ENCODE measurements at regions not wholly inside any gene's neighbourhood (a gene's known extent, or its start where the extent isn't known, plus 50 kb on each side); places are given as distances from the start of the nearest gene placed in this dataset.
"Not testable (repeated sequence)": the region's sequence is repeated elsewhere in the genome, so short reads cannot be mapped to it uniquely, and the experiment has no call there.

DNA sequence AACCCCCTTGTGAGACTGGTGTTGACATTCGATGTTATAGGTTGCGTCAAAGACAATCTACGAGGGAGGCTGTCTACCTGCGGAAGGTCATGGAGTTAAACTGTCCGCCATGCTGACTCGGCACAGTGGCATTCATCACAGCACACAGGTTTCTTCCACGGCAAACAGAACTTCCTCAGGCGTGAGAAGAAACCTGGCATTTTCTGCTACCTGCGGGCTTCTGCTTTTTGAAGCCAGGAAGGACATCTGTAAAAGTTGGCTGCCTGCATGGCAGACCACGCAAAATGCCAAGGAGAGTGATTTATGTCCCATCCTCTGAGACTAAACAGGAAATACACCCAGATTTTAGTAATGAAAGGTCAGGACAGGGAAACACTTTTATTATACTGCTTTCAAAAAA lies 809.8 kb upstream of the NUDT12 start:
- no peak for DNase-seq (ENCODE audit: extremely low read depth in 1 of 11, low read depth in 9 of 11, low spot score in 4 of 11)

DNA sequence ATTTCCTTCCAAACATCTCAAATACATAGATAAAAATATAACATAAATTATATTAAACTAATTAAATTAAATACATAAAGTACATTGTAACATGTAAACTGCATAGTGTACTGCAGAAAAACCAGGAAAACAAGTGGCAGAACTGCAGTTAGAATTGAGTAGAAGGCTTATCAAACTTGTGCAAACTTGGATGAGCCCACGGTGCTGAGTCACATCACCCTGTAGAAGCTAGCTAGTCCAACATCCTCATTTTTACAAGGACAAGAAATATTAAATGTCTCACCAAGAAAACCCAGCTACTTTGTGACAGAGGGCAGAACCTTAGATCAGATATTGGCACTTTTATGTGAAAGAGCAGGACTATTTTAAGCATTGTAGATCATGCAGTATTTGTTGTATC lies 807.9 kb upstream of the NUDT12 start:
- no peak for DNase-seq (ENCODE audit: extremely low read depth in 1 of 11, low read depth in 9 of 11, low spot score in 4 of 11)

DNA sequence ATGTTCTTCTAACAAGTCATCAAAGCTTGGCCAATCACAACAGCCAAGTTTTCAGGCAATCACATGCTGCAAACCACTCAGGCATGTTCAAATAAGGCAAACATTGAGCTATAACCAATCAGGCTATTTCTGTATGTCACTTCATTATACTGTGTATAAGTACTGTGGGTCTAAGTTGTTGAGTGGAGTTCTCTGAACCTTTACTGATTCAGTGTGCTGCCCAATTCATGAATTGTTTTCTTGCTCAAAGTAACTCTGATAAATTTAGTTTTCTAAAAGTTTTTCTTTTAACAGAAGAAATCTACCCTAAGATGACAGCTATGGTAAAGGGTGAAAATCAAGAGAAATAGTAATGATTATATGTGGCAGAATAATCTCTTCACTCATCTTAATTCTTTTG lies 805.4 kb upstream of the NUDT12 start:
- no peak for DNase-seq (ENCODE audit: extremely low read depth in 1 of 11, low read depth in 9 of 11, low spot score in 4 of 11)

DNA sequence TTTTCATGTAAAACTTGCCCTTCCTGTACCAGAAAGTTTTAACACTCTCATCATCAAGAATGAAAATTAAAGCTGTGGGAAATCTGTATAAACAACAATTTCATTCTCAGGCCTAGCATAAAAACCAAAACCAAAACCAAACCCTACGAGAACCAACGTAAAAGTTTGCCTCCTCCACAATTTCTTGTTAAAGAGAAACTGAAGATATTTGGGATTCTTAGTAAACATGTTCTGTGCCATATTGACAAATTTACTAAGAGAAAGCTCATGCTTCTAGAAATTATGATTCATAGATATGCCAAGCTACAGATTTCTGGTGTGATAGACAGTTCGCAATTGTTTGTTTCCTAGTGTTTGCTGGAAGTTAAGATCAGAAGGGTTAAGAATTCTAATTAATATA lies 801.0 kb upstream of the NUDT12 start:
- no peak for DNase-seq (ENCODE audit: extremely low read depth in 1 of 11, low read depth in 9 of 11, low spot score in 4 of 11)

DNA sequence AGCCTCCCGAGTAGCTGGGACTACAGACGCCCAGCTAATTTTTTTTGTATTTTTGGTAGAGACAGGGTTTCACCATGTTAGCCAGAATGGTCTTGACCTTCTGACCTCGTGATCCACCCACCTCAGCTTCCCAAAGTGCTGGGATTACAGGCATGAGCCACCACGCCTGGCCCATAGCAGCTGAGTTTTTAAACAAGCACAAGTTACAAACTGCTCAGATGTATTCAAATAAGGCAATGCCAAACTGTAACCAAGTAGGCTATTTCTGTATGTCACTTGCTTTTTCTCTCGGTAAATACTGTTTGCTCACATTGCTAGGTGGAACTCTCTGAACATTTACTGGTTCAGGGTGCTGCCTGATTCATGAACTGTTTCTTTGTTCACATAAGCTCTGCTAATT lies 799.3 kb upstream of the NUDT12 start:
- DNase-seq (ENCODE audit: extremely low read depth in 1 of 11, low read depth in 9 of 11, low spot score in 4 of 11): no peak

DNA sequence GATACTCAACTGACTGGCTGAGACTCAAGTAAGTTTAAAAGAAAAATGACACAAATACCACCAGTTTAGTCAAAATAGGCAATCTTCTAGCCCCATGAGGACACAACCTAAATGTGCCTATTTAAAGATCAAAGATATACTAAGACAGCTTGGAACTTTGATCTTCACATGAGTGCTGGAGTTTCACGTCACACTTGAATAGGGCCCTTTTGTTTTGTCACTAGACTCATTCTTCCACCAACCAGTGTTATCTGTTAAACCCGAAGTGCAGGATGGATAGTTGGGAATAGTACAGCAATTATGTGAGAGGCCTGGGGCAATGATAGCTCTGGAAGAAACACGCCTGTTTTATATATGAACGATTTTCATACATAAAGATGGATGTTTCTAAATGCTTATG lies 792.8 kb upstream of the NUDT12 start:
- DNase-seq (ENCODE audit: extremely low read depth in 1 of 11, low read depth in 9 of 11, low spot score in 4 of 11): no peak

DNA sequence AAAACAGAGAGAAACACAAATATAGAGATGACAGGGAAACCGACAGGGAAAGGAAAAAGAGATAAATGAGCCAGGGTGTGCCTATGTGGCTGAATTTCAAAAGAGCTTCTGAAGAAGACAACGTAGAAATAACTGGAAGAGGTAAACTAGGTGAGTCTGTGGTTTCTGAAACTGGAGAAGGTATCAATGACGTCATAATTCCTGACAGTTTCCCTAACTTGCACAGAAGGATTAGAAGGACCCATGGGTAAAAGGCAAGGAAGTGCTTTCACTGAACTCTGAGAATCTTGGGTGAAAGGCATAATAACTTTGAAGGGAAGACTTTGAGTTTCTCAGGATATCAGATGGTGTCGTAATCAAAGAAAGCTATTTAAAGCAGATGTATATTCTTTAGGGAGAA lies 790.8 kb upstream of the NUDT12 start:
- DNase-seq (ENCODE audit: extremely low read depth in 1 of 11, low read depth in 9 of 11, low spot score in 4 of 11): no peak

DNA sequence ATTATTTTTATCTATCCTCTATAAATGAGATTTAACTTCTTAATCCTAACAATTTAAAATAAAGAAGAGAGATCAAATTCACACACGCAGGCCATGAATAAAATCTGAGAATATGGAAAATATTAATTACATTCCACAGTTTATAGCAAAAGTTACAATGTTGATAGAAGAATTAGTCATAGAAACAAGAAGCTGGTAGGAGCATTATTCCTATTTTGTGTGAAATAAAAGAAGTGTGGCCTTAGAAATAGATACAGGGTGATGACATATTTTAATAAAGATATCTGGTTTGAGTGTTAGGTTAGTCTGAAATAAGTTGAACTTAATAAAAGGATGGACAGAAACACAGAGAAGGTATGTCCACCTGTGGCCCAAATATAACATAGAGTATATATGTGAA lies 790.4 kb upstream of the NUDT12 start:
- DNase-seq (ENCODE audit: extremely low read depth in 1 of 11, low read depth in 9 of 11, low spot score in 4 of 11): no peak

DNA sequence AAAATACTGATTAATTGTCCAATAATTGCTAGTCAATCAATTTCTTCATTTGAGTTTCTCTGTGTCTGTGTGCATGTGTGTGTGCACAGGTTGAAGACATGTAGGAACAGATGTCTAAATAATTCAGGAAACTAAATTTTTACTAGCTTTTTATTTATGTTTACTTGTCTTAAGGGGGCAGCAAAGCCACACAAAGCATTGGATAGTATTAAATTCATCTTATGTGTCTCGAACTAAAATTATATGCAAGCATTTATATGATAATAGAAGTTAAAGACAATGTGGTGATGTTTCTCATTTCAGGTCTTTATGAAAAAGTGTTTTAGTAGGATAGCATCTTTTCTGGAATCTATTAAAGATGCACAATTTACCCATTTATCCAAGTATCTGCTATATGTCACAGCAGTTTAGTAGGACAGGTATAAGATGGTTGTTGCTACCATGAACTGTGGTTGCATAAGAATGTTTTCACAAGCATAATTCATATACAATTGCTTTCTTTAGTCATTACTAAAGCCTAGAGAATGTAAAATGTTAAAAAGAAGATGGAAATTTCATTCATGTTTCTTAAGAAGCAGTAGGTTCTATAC lies 784.6 kb upstream of the NUDT12 start:
- DNase-seq (ENCODE audit: extremely low read depth in 1 of 11, low read depth in 9 of 11, low spot score in 4 of 11): peak in 9 of 11 donors; percentile 4 to 32 (median 7)

DNA sequence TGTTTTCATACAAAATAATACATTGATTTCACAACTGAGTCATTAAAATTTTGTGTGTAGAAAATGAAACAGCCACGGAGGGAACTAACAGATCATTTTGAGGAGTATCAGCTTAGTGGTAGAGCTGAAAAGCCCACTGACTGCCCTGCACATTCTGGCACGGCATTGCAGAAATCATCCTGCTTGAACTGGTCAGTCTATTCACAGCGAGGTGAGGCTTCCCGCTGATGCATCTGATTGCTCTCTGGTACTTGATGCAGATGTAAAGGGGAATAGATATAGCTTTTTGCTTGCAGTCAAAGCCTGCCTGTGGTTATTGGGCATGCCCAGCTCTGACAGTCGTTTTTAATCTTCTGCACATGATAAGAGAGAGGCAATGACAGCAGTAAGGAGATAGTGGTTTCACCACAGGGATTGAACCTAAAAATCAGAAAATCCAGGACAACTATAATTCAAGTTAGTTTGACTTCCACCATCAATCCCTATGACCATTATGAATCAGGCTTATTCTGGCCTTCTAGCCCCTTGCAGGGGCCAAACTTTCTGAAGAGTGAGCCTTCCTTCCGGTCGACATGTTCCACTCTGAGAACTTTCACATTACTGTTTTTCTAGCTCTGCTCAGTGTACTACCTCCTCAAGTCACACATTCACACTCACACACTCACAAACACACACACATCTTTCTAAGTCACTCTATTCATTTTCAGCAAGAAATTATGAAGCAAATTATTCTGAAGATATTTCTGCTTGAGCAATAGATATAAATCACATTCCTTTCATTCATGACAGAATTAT lies 782.8 kb upstream of the NUDT12 start:
- no peak for DNase-seq (ENCODE audit: extremely low read depth in 1 of 11, low read depth in 9 of 11, low spot score in 4 of 11)

DNA sequence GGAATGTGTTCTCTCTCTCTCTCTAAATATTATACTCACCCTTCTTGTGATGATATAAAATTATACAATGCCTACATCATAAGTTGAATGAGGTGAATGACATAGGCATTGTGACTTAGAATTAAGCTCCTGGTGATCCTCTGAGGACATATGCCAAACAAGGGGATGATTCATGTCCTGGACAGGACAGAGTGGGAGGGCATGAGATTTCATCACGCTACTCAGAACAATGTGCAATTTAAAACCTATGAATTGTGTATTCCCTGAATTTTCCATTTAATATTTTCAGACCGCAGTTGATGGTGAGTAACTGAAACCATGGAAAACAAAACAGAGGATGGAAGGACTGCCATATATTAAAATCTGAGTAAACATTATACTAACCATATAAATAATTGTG lies 782.2 kb upstream of the NUDT12 start:
- DNase-seq (ENCODE audit: extremely low read depth in 1 of 11, low read depth in 9 of 11, low spot score in 4 of 11): no peak

DNA sequence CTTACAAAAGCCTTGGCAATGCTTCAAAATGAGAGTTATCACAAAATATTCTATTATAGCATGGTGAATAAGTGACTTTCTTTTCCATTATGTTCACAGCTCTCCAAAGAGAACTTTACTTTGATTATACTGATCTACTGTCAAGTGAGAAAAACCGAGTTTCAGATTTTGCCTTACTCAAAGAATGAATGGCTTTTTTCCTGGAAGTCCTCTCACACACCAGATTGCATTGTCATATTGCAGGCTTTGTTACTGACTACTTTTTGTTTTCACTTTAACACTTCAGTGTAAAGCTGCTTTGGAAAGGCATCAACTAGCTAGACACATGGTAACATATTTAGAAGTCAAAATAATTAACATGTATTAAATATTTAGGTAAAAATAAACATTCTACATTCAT lies 765.2 kb upstream of the NUDT12 start:
- no peak for DNase-seq (ENCODE audit: extremely low read depth in 1 of 11, low read depth in 9 of 11, low spot score in 4 of 11)

DNA sequence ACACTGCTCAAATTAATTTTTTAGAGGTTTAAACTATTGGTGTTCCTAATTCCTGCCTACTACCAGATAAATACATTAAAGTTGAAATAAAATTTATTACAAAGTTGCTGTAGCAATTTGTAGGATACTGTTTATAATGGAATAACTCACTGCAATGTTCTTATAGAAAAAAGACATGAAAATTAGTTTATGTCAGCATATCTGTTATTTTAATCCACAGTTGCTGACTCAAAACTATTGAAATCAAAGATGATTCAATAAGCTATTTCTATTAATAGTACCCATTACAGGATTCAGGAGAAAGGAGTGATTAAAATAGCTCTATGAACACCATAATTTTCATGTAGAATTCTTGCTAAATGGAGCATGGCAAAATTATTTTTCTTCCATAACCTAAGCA lies 764.4 kb upstream of the NUDT12 start:
- no peak for DNase-seq (ENCODE audit: extremely low read depth in 1 of 11, low read depth in 9 of 11, low spot score in 4 of 11)

DNA sequence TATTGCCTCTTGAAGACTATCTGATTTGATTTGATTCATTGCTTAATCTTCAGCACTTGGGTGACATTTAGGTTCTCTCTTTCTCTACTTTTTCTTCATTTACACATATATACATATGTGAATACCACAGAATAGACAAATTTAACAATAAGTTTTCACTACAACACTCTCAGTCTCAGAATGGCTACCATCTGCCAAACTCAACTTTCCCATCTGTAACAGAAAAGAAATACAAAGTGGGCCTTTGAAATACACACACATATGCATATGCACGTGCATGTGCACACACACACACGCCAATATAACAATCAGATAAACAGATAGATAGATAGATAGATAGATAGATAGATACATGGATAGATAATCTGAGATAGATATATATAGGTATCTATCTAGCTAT lies 762.8 kb upstream of the NUDT12 start:
- DNase-seq (ENCODE audit: extremely low read depth in 1 of 11, low read depth in 9 of 11, low spot score in 4 of 11): no peak

DNA sequence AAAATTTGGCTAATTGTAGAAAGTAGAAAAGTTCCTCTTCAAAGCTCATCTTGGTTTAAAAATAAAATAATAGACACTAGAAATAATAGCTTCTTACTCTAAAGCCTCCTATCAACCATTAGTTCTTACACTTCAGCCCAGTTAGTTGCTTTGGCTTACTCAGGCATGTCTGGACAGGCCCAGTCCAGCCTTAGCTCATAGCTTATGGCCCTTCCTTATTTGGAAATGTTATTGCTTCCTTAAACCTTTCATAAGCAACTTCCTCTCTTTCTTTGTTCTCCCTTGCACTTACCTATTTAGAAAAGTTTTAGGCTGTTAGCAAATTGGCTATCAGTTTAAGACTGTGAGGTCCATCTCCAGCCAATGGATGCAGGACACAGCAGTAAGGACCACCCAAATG lies 754.1 kb upstream of the NUDT12 start:
- not testable (repeated sequence) for DNase-seq (ENCODE audit: extremely low read depth in 1 of 11, low read depth in 9 of 11, low spot score in 4 of 11)

DNA sequence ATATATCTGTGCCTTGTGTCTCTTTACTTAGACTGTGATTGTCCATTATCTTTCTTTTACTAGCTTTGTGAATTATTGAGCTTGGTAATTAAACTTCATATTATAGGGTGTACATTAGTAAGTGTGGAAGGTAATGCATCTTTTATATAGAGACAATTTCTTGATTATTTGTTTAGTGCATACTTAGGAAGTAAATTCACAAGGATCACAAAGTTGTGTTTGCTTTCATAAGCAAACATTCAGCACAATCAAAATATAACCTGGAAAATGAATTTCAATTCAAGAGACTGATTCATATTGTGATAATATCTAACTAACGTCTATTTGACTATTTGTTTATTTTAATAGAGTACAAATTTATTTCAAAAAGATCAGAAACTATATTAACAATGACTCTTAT lies 749.9 kb upstream of the NUDT12 start:
- no peak for DNase-seq (ENCODE audit: extremely low read depth in 1 of 11, low read depth in 9 of 11, low spot score in 4 of 11)

DNA sequence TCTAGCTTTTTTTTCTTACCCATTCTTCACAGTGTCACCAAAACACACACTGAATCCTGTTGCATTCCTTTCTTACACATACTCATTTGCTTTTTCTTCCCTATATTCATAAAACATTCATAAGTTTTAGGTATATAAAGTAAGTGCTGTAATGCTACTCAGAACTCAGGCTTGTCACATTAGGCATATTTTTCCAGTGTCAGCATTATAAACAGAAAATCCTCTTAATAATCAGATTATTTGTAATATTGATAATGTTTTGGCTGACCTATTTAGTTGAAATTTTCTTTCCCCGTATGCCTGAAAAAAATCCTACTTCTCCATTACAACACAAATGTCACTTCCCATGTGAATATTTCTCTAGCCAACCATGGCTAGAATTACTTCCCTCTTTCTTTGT lies 743.0 kb upstream of the NUDT12 start:
- no peak for DNase-seq (ENCODE audit: extremely low read depth in 1 of 11, low read depth in 9 of 11, low spot score in 4 of 11)

DNA sequence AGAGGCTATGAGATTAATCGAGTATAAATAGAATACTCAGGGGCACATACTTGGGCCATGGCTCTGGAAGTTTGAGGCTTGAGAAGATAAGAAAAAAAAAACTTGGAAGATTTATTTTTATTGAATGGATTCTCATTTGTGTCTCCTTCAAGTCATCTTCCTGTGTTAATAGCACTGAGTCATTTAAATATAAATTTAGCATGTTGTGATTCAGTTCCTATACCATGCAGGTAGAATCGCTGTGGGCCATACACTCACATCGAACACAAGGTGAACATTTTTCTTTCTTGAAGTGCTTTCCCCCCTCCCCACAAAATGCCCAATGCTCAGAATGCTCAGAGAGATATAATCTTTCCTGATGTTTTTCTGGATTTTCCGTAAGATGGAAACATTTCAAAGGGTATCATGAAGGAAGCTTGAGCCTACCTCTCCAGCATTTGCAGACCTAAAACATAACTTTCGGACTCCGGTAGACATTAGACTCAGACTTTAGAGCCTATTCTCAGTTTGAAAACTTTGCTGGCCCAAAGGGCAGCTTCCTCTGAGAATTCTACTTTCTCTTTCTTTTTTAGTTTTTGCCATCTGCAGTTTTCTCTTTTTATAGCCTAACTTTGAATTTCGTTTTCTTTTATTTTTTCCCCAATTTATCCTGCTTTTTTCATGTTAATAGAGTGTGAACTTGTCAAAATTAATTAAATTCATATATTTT lies 737.6 kb upstream of the NUDT12 start:
- DNase-seq (ENCODE audit: extremely low read depth in 1 of 11, low read depth in 9 of 11, low spot score in 4 of 11): no peak

DNA sequence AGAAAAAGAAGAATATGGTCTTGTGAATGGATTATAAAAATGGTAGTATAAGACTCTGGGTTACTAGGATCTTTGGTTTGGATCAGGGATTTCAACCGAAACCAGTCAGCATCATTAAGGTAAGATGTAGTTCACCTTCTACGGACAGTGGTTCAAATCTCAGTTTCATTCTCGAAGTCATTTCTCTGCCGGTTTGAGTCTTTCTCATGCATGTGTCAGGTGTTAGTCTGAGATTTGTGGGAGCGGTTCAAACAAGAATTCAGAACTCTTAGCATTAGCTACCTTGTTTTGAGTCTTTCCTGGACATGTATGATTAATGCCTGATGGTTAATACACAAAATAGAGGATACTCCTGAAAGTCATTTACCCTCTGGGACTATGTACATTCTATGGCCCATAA lies 735.9 kb upstream of the NUDT12 start:
- no peak for DNase-seq (ENCODE audit: extremely low read depth in 1 of 11, low read depth in 9 of 11, low spot score in 4 of 11)

DNA sequence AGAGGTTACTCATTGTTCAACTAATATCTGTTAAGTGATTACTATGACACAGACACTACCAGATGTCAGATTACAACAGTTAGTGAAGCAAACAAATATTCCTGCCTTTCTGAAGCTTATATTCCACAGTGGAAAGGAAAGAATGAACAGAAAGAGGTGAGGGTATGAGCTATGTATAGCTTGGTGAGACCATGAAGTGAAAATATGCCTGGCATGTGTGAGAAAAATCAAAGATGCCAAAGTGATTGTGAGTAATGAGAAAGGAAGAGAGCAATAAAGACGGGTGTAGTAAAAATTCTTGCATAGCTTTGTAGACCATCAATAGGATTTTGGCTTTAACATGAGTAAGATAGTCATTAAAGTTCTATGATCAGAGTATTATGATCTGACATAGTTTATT lies 734.5 kb upstream of the NUDT12 start:
- DNase-seq (ENCODE audit: extremely low read depth in 1 of 11, low read depth in 9 of 11, low spot score in 4 of 11): no peak

DNA sequence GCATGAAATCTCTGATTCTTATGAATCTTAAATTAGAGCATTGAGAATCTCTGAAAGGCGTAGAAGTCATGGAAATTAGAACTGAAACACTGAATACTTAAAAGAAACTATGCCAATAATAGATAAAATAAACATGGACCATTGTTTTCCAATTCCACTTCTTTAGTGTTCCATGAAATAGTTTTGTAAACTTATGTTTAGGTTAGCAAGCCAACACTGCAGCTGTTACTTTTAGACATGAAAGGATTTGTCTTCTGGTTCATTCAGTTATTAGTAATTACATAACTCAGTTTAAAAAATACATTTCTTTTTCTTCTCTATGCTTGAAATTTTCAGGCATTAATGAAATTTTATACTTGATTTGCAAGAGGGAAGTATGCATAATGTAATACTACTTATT lies 733.4 kb upstream of the NUDT12 start:
- DNase-seq (ENCODE audit: extremely low read depth in 1 of 11, low read depth in 9 of 11, low spot score in 4 of 11): no peak
